IPS-NIHi11 (cell line): ENCODE measurements at regions not wholly inside any gene's neighbourhood (a gene's known extent, or its start where the extent isn't known, plus 50 kb on each side); places are given as distances from the start of the nearest gene placed in this dataset.

ENCODE experiments used
- DNase-seq: peaks from one replicate; pipeline ENCODE4 v3.0.0; 2012; ENCODE audit warnings: mixed read lengths, low spot score

DNA sequence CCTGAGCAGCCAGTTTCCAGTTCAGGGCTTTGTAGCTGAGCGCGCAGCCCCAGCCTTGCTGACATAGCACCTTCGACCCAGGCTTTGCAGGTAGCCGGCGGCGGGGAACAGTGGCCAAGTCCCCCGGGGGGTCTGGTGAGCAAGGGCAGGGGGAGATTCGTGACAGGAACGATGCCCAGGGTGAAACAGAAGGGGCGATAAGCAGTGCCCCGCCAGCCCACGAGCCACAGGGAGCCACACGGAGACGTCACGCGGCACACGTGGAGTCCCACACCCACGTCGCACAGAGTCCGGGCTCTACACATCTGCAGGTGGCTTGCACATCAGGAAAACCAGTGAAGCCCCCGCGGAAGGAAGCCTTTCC lies 127.2 kb downstream of the SOX1 start:
- DNase-seq, result no peak

DNA sequence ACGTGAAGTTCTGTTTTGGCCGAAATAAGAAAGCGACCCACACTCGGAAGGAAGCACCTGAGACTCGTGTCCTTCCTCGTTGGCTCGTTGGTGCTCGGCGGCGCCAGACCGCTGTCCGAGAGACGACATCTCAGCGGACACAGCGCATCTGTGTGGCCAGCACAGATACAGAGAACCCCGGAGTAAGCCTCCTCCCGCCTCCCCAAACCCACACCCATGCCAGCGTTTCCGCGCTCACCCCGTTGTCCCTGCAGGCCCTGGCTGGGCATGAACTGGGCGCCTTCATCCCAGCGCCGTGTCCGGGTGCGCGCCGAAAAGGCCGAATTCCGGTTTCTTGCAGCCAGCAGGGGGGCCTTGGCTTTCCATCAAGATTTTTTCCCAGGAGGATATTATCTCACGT lies 127.6 kb downstream of the SOX1 start:
- no peak for DNase-seq

DNA sequence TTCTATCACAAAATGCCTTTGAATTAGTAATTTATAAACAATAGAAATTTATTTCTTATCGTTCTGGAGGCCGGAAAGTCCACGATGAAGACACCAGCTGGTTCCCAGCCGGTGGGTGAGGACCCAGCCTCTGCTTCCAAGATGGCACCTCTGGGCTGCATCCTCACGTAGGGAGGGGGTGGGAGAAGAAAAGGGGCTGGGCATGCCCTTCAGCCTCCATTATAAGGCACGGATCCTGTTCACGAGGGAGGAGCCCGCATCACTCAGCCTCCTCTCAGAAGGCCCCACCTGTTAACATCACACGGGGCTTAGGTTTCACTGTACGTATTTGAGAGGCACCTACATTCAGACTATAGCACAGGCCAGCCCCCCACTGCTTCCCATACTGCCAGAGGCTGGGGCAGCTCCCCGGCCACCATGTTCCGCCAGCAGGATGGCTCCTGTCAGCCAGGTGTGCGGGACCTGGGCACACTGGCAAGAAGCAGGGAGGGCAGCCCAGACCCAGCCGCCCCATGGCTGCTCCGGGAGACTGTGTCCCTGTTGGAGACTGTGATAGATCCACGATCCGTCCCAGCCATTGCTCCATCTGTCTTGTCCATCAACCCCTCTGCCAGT lies 131.6 kb downstream of the SOX1 start:
- DNase-seq, result no peak

DNA sequence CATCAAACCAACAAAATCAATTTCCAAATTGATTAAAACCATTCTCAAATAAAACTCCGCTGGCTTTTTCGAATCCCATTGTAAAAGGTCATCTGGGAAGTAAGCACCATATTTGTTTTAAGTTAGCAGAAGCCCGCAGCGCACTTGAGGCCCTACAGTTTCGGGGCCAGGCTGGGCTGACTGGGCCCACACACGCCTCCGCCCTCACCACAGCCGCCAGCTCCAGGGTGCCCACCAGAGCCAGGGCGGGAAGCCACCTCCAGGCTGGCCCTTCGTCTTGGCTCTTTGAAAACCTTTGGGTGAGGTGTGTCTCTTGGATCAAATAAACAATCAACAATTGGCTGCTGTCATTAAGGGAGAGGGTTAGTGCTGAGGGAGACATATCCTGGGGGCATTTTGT lies 133.3 kb downstream of the SOX1 start:
- no peak for DNase-seq

DNA sequence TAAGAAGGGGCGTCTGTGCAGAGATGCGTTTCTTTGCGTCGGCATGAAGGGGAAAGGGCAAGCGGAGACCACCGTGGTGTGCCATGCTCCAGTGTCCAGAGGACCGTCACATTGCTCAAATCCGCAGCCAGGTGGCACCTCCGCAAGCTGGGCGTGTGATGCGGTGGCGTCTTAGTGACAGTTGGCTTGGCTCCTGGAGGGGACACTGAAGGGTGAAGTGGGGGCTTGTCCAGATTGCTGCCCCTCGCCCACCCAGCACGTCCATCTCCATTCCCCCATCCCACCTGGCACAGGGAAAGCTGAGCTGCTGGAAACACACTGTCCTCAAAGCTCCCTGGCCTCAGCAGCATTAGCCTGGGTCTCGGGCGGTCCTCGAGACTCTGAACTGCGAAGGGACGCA lies 135.3 kb downstream of the SOX1 start:
- no peak for DNase-seq

DNA sequence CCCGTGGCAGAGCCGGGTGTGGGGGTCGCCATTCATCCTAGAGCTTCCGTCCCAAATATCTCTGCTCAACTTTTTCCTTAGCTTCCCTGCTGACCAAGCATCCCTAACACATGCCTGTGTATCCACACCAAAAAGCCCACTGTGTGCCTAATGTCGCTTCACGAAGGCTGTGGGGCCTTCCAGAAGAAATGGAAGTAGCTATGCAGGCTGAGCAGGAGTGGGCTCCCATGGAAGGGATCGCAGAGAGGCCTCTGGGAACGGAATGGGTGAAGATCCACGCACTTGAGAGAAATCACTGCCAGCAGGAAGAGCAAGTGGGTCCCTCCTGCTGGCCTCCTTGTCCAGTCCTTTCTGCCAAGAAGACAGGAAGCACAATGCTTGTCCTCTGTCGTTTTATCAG lies 136.0 kb downstream of the SOX1 start:
- no peak for DNase-seq

GRCh38 chr13:112203614-112204013 lies 136.7 kb downstream of the SOX1 start:
- DNase-seq, result no peak

DNA sequence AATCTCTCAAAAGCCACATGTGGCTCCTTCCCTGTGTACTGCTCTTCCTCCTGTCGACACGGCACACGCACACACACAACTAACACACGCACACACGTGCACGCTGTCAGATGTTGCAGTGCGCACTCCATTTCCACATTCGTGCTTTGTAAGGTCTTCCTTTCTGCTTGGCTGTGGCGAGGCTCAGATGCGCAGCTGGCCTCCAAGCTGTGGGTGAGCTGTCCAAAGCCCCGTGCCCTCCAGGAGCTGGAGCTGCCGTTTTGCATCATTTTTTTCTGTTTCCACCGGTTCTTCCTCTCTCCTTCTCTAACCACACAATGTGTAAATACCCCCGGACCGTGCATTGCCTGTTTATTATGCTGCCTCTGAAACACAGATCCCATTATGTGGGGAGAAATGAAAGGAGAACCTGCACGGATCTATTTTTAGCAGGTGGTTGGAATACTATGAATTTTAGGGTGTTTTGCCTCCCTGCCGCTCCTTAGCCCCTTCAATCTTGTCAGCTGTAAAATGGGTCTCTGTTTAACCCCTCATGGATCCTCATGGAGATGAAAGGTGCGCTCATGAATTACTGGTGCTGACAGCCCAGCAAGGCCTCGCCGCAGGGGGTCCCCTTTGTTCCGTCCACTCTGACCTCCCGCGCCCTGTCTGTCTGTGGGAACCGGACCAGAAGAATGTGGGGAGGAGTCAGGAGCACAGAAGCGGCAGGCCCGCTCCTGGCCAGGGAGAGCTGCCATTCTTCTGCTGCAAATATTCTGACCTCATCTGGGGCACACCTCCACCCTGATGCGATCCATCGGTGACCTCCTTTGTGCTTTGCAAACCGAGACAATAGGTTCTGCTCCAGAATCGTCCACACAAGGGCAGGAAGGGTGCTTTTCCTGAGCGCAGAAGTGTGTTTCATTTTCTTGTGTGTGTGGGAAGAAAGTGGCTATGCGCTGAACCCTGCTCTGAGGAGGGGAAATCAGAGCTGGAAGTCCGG lies 137.7 kb downstream of the SOX1 start:
- peak; percentile 62 for DNase-seq

DNA sequence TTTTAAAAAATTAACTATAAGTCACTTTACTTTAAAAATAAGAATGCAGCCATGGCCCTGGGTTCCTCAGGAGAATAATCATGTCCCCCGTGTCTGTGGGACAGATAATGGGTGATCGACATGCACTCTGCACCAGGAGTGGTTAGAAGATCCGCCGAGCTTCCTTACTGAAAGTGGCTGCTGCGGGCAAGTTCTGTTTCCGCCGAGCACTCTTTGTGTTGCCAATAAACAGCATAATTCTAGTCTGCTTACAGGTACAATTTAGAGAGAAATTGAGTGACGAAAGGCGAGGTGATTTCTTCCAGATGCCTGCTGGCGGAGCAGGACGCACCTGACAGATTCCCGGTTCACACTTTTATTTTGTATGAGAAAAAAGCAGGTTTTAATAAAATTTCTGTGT lies 139.0 kb downstream of the SOX1 start:
- DNase-seq, result no peak

DNA sequence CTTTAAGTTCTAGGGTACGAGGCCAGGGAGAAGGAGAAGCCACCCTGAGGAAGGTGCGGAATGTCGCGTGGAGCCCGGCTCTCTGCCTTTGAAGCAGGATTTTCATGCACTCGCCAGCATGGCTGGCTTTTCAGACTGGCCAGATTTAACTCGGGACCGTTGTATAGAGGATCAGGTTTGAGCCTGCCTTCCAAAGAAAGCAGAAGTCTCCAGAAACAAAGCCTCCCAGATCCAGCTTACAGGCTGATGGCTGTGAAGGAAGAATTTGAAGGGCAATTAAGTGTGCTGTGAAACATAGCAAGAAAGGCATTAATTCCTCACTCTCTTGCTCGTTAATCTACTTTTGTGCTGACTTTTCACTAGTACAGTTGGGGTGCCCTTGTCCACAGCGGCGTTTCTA lies 140.2 kb downstream of the SOX1 start:
- no peak for DNase-seq

DNA sequence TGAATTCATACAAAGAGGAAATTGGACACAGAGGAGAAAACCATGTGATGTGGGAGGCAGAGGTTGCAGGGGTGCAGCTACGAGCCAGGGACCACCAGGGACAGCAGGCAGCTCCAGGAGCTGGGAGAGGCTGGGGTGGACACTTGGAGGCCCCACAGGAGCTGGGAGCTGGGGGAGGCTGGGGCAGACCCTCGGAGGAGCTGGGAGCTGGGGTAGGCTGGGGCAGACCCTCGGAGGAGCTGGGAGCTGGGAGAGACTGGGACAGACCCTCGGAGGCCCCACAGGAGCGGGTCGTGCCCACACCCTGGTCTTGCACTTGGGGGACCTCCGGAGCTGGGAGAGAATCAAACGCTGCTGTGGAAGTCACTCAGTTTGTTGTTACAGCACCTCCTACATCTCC lies 141.7 kb downstream of the SOX1 start:
- no peak for DNase-seq

DNA sequence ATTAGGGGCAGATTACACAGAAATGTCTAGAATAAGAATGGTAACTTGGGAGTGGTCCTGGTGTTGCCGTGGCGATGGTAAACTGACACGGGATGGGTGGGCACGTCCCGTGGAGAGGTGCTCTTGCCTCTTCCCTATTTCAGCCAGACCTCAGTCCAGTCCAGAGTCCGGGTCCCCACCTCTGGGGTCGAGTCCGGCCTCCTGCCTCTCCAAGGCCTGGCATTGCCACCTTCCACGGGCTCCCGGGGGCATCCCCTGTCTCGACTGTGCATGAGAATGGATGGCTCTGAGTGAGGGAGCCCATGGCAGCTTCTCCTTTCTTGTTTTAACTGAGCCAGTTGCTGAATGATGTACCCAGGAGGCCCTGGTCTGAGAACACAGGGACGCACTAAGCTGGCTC lies 142.3 kb downstream of the SOX1 start:
- no peak for DNase-seq

GRCh38 chr13:112209711-112210110 lies 142.8 kb downstream of the SOX1 start:
- DNase-seq, result no peak

- no peak for DNase-seq
Measured at GRCh38 chr13:112210371-112210770, 143.4 kb downstream of the SOX1 start.

DNA sequence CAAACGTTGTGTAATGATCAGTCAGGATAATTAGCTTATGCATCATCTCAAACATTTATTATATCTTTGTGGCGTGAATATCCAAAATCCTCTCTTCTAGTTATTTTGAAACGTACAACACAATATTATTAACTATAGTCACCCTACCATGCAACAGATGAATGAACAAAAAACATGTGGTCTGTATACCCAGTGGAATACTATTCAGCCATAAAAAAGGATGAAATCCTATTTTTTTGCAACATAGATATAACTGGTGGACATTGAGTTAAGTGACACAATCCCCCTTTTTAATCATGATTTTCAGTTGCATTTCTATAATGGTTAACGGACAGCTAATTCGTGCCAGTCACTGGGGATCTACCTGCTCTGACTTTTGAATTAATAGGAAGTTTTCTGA lies 145.6 kb downstream of the SOX1 start:
- DNase-seq, result no peak

DNA sequence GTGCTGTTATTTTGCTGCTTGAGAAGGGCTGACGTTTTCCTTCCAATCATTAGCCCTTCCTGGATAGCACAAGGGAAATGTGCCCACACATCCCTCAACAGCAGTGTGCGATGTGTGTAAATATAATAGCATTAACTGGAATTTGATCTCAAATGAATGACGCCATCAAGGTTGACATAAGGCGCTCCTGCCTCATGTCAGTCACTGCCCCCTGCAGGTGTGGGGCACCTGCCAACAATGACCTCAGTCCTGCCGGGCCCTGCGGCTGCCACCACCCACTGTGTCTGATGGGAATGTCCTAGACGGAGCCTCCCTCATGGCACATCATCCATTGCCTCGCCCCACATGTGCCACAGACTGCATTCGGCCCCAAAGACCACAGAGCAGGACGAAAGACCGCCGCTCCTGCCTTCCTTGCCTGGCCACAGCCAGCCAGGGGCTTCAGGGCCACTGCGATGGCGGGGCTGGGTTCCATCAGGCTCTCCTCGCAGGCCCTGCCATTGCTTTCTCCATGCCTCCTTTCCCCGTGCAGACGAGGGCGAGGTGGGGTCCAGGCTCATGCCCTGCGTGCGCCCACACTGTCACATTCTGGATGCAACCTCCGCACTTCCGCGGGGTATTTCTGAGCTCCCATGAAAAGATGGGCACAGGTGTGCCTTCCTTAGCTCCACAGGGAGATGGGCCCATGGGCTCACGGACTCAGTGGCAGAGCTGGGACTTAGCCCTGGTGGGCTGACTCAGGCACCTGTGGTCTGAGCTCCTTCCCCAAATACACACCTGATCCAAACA lies 146.7 kb downstream of the SOX1 start:
- DNase-seq, result no peak

- DNase-seq, result no peak
Measured at GRCh38 chr13:112215871-112216270, 148.9 kb downstream of the SOX1 start.

- no peak for DNase-seq
Measured at GRCh38 chr13:112217431-112217830, 150.5 kb downstream of the SOX1 start.

- no peak for DNase-seq
Measured at GRCh38 chr13:112218416-112218815, 151.5 kb downstream of the SOX1 start.

GRCh38 chr13:112219740-112220139 lies 152.8 kb downstream of the SOX1 start:
- DNase-seq, result no peak

DNA sequence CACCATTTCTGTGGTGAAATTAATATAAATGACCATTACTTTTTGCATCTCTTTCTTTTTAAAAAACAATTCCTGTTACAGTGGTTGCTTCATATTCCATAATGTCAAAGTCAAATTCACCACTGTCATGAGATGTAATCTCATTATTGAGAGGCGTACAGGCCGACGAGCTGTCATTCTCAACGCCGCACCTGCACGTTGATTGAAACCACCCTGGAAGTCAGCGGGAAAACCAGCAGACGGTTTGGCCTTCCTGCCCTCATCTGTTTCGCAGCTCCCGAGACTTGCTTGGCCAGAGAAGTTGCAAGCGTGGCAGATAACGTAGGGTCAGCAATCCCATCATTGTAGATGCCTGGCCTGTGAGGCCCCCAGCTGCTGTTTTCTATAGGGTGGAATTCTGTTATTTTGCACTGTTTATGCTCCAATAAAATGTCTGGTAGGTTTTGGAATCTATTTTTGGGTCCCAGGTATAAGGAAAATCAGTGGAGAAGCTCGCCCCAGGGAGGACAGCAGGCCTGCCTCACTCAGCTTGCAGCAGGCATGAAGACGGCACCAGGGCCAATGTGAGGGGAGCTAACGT lies 153.4 kb downstream of the SOX1 start:
- DNase-seq, result no peak

- no peak for DNase-seq
Measured at GRCh38 chr13:112220925-112221324, 154.0 kb downstream of the SOX1 start.

GRCh38 chr13:112222971-112223370 lies 153.2 kb upstream of the SPACA7 start:
- DNase-seq, result no peak
